GM21423 (cell line): ENCODE measurements at regions not wholly inside any gene's neighbourhood (a gene's known extent, or its start where the extent isn't known, plus 50 kb on each side); places are given as distances from the start of the nearest gene placed in this dataset.

Source experiments
- ATAC-seq: cut with Tn5 transposase; IDR thresholded peaks from one replicate; pipeline ENCODE4 v1.9.1; 2021; ENCODE audit warnings: mild to moderate bottlenecking, moderate library complexity; ENCODE audit not compliant: unreplicated experiment

- ATAC-seq: no peak
Measured at GRCh38 chr12:42977451-42978230, 388.1 kb upstream of the PRICKLE1 start.

- ATAC-seq: no peak
Measured at GRCh38 chr12:42976620-42977019, 387.1 kb upstream of the PRICKLE1 start.

GRCh38 chr12:42976122-42976521 is 386.6 kb upstream of the PRICKLE1 start:
- ATAC-seq: no peak

GRCh38 chr12:42969355-42969754 is 379.8 kb upstream of the PRICKLE1 start:
- no peak for ATAC-seq

- no peak for ATAC-seq
Measured at GRCh38 chr12:42968426-42968825, 378.9 kb upstream of the PRICKLE1 start.

GRCh38 chr12:42967850-42968249 is 378.3 kb upstream of the PRICKLE1 start:
- no peak for ATAC-seq

- no peak for ATAC-seq
Measured at GRCh38 chr12:42963988-42964387, 374.4 kb upstream of the PRICKLE1 start.

- no peak for ATAC-seq
Measured at GRCh38 chr12:42962384-42962783, 372.8 kb upstream of the PRICKLE1 start.

GRCh38 chr12:42961395-42961794 is 371.8 kb upstream of the PRICKLE1 start:
- no peak for ATAC-seq

GRCh38 chr12:42960087-42960527 is 370.6 kb upstream of the PRICKLE1 start:
- ATAC-seq: no peak

GRCh38 chr12:42958291-42958674 is 368.7 kb upstream of the PRICKLE1 start:
- no peak for ATAC-seq

GRCh38 chr12:42957561-42958290 is 368.2 kb upstream of the PRICKLE1 start:
- ATAC-seq: no peak

- ATAC-seq: no peak
Measured at GRCh38 chr12:42957136-42957535, 367.6 kb upstream of the PRICKLE1 start.

GRCh38 chr12:42953021-42953420 is 363.5 kb upstream of the PRICKLE1 start:
- no peak for ATAC-seq

- ATAC-seq: no peak
Measured at GRCh38 chr12:42946871-42947381, 357.4 kb upstream of the PRICKLE1 start.

GRCh38 chr12:42945927-42946326 is 356.4 kb upstream of the PRICKLE1 start:
- no peak for ATAC-seq

GRCh38 chr12:42944516-42944915 is 355.0 kb upstream of the PRICKLE1 start:
- ATAC-seq: no peak

GRCh38 chr12:42936991-42937390 is 347.4 kb upstream of the PRICKLE1 start:
- ATAC-seq: no peak

- no peak for ATAC-seq
Measured at GRCh38 chr12:42936260-42936659, 346.7 kb upstream of the PRICKLE1 start.

GRCh38 chr12:42935756-42936155 is 346.2 kb upstream of the PRICKLE1 start:
- ATAC-seq: no peak

GRCh38 chr12:42935090-42935489 is 345.5 kb upstream of the PRICKLE1 start:
- ATAC-seq: no peak

GRCh38 chr12:42933461-42934081 is 344.0 kb upstream of the PRICKLE1 start:
- ATAC-seq: no peak
